ENCODE measurements at regions not wholly inside any gene's neighbourhood (a gene's known extent, or its start where the extent isn't known, plus 50 kb on each side); places are given as distances from the start of the nearest gene placed in this dataset.

- no peak for TF ChIP-seq POLR2A (IDR thresholded peaks at IDR 0.05)
- TF ChIP-seq CTCF (IDR thresholded peaks at IDR 0.05), result no peak
Measured at GRCh38 chr20:18977441-18977840, 163.9 kb downstream of the SCP2D1 start.

Data from adrenal gland (tissue), 5 donors.